Astrocyte (in vitro differentiated cells and primary cell): ENCODE measurements at regions not wholly inside any gene's neighbourhood (a gene's known extent, or its start where the extent isn't known, plus 50 kb on each side); places are given as distances from the start of the nearest gene placed in this dataset.

Source experiments
- CTCF ChIP-seq: IDR thresholded peaks from 2 replicates; pipeline ENCODE4 v1.5.1; 2011; ENCODE audit warnings: low read depth, mild to moderate bottlenecking, inconsistent platforms, low read length, moderate library complexity; ENCODE audit not compliant: insufficient read depth
- EZH2 ChIP-seq: IDR thresholded peaks from 2 replicates; pipeline ENCODE4 v1.6.1; 2012; ENCODE audit warnings: mild to moderate bottlenecking, low read length, inconsistent platforms; ENCODE audit not compliant: insufficient read depth

DNA sequence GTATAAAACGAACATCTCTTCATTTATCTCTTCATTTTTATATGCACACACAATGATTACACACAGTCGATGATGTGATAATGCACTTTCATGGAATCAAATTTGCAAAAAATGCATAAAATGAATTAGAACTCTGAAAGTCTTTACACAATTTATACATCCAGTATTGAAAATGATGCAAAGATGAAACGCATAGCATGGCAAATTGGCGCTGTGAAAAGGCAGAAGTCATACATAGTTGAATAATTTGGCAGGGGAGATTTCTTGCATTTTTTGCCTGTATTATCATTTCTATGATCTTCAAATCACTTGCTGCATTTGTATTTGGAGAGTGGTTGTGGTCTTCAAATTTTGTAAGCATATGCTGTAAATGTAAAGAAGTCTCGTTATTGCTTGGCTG, 150.7 kb upstream of the LGALSL start:
- no peak for TF ChIP-seq CTCF
- no peak for TF ChIP-seq EZH2
